Ishikawa (cell line): ENCODE measurements at regions not wholly inside any gene's neighbourhood (a gene's known extent, or its start where the extent isn't known, plus 50 kb on each side); places are given as distances from the start of the nearest gene placed in this dataset.

Experiments used
- CEBPB ChIP-seq: IDR thresholded peaks from 2 replicates; pipeline ENCODE4 v1.6.1; 2012
- CREB1 ChIP-seq: IDR thresholded peaks from 2 replicates; pipeline ENCODE4 v1.6.1; 2012; ENCODE audit warnings: low read depth
- EGR1 ChIP-seq: IDR thresholded peaks from 2 replicates; pipeline ENCODE4 v1.6.1; 2012
- EP300 ChIP-seq: IDR thresholded peaks from 2 replicates; pipeline ENCODE4 v1.6.1; 2012; ENCODE audit warnings: borderline replicate concordance
- FOXM1 ChIP-seq: IDR thresholded peaks from 2 replicates; pipeline ENCODE4 v1.6.1; 2012; ENCODE audit warnings: low read depth, borderline replicate concordance
- NFIC ChIP-seq: IDR thresholded peaks from 2 replicates; pipeline ENCODE4 v1.6.1; 2012
- RAD21 ChIP-seq: IDR thresholded peaks from 2 replicates; pipeline ENCODE4 v1.6.1; 2012; ENCODE audit warnings: low read depth
- TAF1 ChIP-seq: IDR thresholded peaks from 2 replicates; pipeline ENCODE4 v1.6.1; 2012; ENCODE audit warnings: low read depth, mild to moderate bottlenecking
- TCF12 ChIP-seq: IDR thresholded peaks from 2 replicates; pipeline ENCODE4 v1.6.1; 2012; ENCODE audit warnings: low read depth
- TEAD4 ChIP-seq: IDR thresholded peaks from 2 replicates; pipeline ENCODE4 v1.6.1; 2012
- YY1 ChIP-seq: IDR thresholded peaks from 2 replicates; pipeline ENCODE4 v1.6.1; 2012; ENCODE audit warnings: low read depth
- ZBTB7A ChIP-seq: IDR thresholded peaks from 2 replicates; pipeline ENCODE4 v1.6.1; 2012; ENCODE audit warnings: low read depth
- TF ChIP-seq, protein P1 (sequence below): IDR thresholded peaks from 2 replicates; pipeline ENCODE4 v1.6.1; 2012; ENCODE audit warnings: low read depth, mild to moderate bottlenecking
- TF ChIP-seq, protein P2 (sequence below): IDR thresholded peaks from 2 replicates; pipeline ENCODE4 v1.6.1; 2012
- TF ChIP-seq, protein P3 (sequence below): IDR thresholded peaks from 2 replicates; pipeline ENCODE4 v1.6.1; 2012

DNA sequence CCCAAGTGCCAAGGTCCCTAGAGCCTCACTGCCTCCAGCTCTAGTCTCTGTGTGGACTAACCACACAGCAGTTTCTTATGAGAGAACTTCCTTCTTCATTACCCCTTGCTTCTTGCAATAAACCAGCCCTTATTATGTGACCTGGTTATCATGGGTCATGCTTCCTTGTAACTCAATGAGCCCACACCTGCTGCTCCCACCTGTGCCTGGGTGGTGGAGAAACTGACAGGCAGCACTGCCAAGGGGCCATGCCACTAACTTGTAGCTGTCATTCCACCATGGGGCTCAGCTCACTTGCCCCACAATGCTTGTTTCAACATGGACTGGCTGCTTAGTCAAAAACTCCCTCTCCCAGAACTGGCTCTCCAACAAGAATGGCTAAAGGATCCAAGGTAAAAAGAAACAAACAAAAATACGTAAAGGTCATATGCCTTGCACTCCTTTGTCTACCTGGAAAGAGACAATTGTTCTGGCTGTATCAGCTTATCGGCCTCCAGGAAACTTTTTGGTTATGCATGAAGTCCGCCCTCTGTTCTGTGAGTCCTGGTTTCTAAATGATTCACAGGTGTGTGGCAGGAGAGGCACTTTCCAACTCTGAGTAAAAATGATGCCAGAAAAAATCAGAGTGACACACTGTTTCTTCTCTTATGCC lies 446.4 kb downstream of the COG6 start:
- TF ChIP-seq RAD21 = no peak
- TF ChIP-seq FOXM1 = no peak
- TF ChIP-seq, protein P1, sequence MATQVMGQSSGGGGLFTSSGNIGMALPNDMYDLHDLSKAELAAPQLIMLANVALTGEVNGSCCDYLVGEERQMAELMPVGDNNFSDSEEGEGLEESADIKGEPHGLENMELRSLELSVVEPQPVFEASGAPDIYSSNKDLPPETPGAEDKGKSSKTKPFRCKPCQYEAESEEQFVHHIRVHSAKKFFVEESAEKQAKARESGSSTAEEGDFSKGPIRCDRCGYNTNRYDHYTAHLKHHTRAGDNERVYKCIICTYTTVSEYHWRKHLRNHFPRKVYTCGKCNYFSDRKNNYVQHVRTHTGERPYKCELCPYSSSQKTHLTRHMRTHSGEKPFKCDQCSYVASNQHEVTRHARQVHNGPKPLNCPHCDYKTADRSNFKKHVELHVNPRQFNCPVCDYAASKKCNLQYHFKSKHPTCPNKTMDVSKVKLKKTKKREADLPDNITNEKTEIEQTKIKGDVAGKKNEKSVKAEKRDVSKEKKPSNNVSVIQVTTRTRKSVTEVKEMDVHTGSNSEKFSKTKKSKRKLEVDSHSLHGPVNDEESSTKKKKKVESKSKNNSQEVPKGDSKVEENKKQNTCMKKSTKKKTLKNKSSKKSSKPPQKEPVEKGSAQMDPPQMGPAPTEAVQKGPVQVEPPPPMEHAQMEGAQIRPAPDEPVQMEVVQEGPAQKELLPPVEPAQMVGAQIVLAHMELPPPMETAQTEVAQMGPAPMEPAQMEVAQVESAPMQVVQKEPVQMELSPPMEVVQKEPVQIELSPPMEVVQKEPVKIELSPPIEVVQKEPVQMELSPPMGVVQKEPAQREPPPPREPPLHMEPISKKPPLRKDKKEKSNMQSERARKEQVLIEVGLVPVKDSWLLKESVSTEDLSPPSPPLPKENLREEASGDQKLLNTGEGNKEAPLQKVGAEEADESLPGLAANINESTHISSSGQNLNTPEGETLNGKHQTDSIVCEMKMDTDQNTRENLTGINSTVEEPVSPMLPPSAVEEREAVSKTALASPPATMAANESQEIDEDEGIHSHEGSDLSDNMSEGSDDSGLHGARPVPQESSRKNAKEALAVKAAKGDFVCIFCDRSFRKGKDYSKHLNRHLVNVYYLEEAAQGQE = no peak

DNA sequence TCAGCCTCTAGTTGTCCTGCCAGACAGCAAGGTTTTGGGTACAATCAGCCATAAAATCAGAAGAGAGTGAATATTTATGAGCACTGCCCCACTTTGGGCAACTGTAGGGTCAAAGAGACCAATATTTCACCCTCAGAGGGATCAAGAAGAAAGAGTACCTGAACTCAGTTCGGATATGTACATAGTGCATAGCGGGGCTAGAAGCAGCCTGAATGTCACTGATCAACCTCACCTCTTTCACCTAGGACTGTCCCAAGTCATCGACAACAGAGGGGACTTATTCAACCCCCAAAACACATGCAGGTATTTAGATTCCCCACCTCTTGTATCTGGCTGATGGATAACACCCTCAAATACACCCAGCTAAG lies 446.9 kb downstream of the COG6 start:
- TF ChIP-seq EGR1 (no peak), CREB1 (no peak), NFIC (no peak), TEAD4 (no peak), EP300 (no peak), CEBPB (no peak), FOXM1 (no peak), RAD21 (no peak), YY1 (no peak), ZBTB7A (no peak), TCF12 (no peak), TAF1 (no peak)
- TF ChIP-seq, protein P1 = no peak
- TF ChIP-seq, protein P2, sequence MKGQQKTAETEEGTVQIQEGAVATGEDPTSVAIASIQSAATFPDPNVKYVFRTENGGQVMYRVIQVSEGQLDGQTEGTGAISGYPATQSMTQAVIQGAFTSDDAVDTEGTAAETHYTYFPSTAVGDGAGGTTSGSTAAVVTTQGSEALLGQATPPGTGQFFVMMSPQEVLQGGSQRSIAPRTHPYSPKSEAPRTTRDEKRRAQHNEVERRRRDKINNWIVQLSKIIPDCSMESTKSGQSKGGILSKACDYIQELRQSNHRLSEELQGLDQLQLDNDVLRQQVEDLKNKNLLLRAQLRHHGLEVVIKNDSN = no peak

DNA sequence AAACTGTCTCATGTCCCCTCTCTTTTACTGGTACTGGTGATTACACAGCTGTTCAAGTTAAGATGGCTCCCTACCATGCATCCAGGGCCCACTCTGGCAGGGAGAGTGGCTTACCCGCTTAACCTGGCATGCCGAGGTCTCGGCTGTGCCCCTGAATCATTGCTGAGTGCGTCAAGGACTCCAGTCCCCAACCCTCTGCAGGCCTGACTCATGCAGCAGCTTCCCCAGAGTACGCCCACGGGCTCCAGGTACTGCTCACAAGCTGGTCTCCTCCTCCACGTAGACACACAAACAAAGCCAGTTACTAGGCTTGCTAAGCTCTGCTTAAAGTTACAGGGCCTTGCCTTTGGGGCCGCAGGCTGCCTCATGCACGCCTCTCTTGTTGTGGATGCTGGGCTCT lies 447.4 kb downstream of the COG6 start:
- TF ChIP-seq, protein P3, sequence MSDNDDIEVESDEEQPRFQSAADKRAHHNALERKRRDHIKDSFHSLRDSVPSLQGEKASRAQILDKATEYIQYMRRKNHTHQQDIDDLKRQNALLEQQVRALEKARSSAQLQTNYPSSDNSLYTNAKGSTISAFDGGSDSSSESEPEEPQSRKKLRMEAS = no peak
- TF ChIP-seq ZBTB7A (no peak), CREB1 (no peak), TEAD4 (no peak), FOXM1 (no peak), TAF1 (no peak), YY1 (no peak), RAD21 (no peak), EGR1 (no peak)
- TF ChIP-seq, protein P1 = no peak

DNA sequence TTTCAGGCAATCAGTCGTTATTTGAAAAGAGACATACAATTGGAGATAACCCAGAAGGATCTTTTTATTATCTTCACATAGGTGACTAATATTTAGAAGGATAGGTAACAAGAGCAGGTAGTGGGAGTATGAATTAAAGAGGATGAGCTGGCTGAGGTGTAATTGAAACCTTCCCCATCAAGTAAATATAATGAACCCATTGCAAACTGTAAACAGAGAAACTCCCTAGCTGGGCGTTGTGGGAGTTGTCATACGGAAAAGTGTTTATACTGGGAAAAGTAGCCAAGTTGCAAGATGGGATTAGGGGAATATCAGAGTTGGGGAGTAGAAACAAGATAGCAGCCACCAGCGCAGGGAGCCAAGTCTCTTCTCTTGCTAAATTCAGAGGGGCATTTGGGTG lies 448.4 kb downstream of the COG6 start:
- TF ChIP-seq YY1 = no peak
- TF ChIP-seq NFIC = no peak
- TF ChIP-seq, protein P1 = no peak
- TF ChIP-seq TAF1 = no peak
- TF ChIP-seq CEBPB = no peak
- no peak for TF ChIP-seq RAD21
- no peak for TF ChIP-seq EGR1
- TF ChIP-seq ZBTB7A = no peak
- TF ChIP-seq, protein P2 = no peak
- no peak for TF ChIP-seq TCF12
- no peak for TF ChIP-seq CREB1
- TF ChIP-seq, protein P3 = no peak
- TF ChIP-seq EP300 = no peak
- no peak for TF ChIP-seq FOXM1
- TF ChIP-seq TEAD4 = no peak
